HCT116 (cell line): ENCODE measurements at regions not wholly inside any gene's neighbourhood (a gene's known extent, or its start where the extent isn't known, plus 50 kb on each side); places are given as distances from the start of the nearest gene placed in this dataset.

Experiments
- ATAC-seq: fragments of 200-7000 bp; cut with Tn5 transposase; 2 replicates; pipeline ENCODE4 v1.9.1; 2020; ENCODE audit warnings: mild to moderate bottlenecking, moderate library complexity
- BruUV-seq: library from RNA; stranded (reverse); fragments of 400-500 nt; replicated peaks from 2 replicates; lab custom pipeline; 2021; lab: Mats Ljungman, UMichigan
- CTCF ChIA-PET: fragments of 300-600 bp; sonication (Branson Sonifier 250); formaldehyde crosslinking; loops from one replicate; lab custom pipeline; 2021; ENCODE audit warnings: antibody characterized with exemption; lab: Charles Lee
- POLR2A ChIA-PET: fragments of 300-600, 350-600 bp; sonication (Branson Sonifier 250); formaldehyde crosslinking; loops from one replicate; lab custom pipeline; 2021; ENCODE audit warnings: antibody characterized with exemption; lab: Charles Lee
- RAD21 ChIA-PET, 2 experiments: fragments of 300-600 bp; sonication (Branson Sonifier 250); formaldehyde crosslinking; loops; one replicate each; lab custom pipeline; 2023; ENCODE audit warnings: low total read pairs in 2 of 2; ENCODE audit not compliant: uncharacterized antibody in 2 of 2, unreplicated experiment in 2 of 2, low non-redundant PET in 1 of 2; lab: Charles Lee
- DNase-seq: peaks from one replicate; pipeline ENCODE4 v3.0.0-alpha.2; 2010; ENCODE audit warnings: low read depth, low spot score
- H2AFZ ChIP-seq: fragments of 200-600 bp; shearing (Covaris generic), sonication (generic); 2 replicates; pipeline ENCODE4 v1.6.1; 2017; ENCODE audit warnings: low read depth, mixed run types, mixed read lengths, antibody characterized with exemption, low read length; ENCODE audit not compliant: poor library complexity, severe bottlenecking
- H3K27ac ChIP-seq: 2 replicates; pipeline ENCODE4 v1.5.1; 2012; ENCODE audit warnings: low read depth, low read length
- H3K27me3 ChIP-seq: fragments of 200-600 bp; sonication (generic); 2 replicates; pipeline ENCODE4 v1.6.1; 2016; ENCODE audit warnings: mixed run types, low read length, mixed read lengths; ENCODE audit not compliant: insufficient read depth
- H3K36me3 ChIP-seq, 2 experiments: fragments of 200-500 bp in 1 of 2; fragments of 200-600 bp in 1 of 2; sonication (Bioruptor generic) in 1 of 2; sonication (generic) in 1 of 2; 2 replicates each; pipeline versions ENCODE4 v1.5.1 to v1.6.1; 2014 to 2016; ENCODE audit warnings: low read length in 2 of 2, inconsistent platforms in 1 of 2, mixed read lengths in 1 of 2, mixed run types in 1 of 2; ENCODE audit not compliant: insufficient read depth in 2 of 2, control insufficient read depth in 1 of 2
- H3K4me1 ChIP-seq, 2 experiments: fragments of 200-600 bp in 1 of 2; sonication (generic) in 1 of 2; 2 replicates each; pipeline versions ENCODE4 v1.5.1 to v1.6.1; 2012 to 2017; ENCODE audit warnings: low read length in 2 of 2, inconsistent platforms in 1 of 2, mild to moderate bottlenecking in 1 of 2, mixed read lengths in 1 of 2, mixed run types in 1 of 2, moderate library complexity in 1 of 2; ENCODE audit not compliant: insufficient read depth in 2 of 2, control insufficient read depth in 1 of 2
- H3K4me2 ChIP-seq: fragments of 200-600 bp; sonication (generic); 2 replicates; pipeline ENCODE4 v1.6.1; 2017; ENCODE audit warnings: mixed run types, low read length, mixed read lengths
- H3K4me3 ChIP-seq, 2 experiments: fragments of 200-600 bp in 1 of 2; sonication (generic) in 1 of 2; replicated peaks in 1 of 2; 2 replicates each; pipeline ENCODE4 v1.5.1; 2011 to 2016; ENCODE audit warnings: low read length in 2 of 2, control low read depth in 1 of 2, low read depth in 1 of 2, mild to moderate bottlenecking in 1 of 2, mixed read lengths in 1 of 2, mixed run types in 1 of 2
- H3K79me2 ChIP-seq: fragments of 200-600 bp; sonication (generic); 2 replicates; pipeline ENCODE4 v1.6.1; 2017; ENCODE audit warnings: mild to moderate bottlenecking, mixed run types, low read length, moderate library complexity, mixed read lengths; ENCODE audit not compliant: insufficient read depth
- H3K9ac ChIP-seq: fragments of 200-600 bp; sonication (generic); 2 replicates; pipeline ENCODE4 v1.6.1; 2016; ENCODE audit warnings: low read length, mixed read lengths
- H3K9me2 ChIP-seq: fragments of 200-600 bp; sonication (generic), shearing (Covaris generic); 2 replicates; pipeline ENCODE4 v1.6.1; 2017; ENCODE audit warnings: mixed run types, mild to moderate bottlenecking, moderate library complexity; ENCODE audit not compliant: insufficient read depth
- H3K9me3 ChIP-seq, 2 experiments: fragments of 200-500 bp in 1 of 2; fragments of 200-600 bp in 1 of 2; sonication (Bioruptor generic) in 1 of 2; sonication (generic) in 1 of 2; 2 replicates each; pipeline ENCODE4 v1.6.1; 2014 to 2017; ENCODE audit warnings: low read length in 2 of 2, mixed read lengths in 2 of 2, inconsistent platforms in 1 of 2, low read depth in 1 of 2, mild to moderate bottlenecking in 1 of 2, mixed run types in 1 of 2, moderate library complexity in 1 of 2; ENCODE audit not compliant: control insufficient read depth in 1 of 2, insufficient read depth in 1 of 2
- H4K20me1 ChIP-seq: fragments of 200-600 bp; sonication (generic), shearing (Covaris generic); 2 replicates; pipeline ENCODE4 v1.6.1; 2017; ENCODE audit warnings: mixed run types, mild to moderate bottlenecking, moderate library complexity; ENCODE audit not compliant: insufficient read depth
- CBX3 ChIP-seq: IDR thresholded peaks from 2 replicates; pipeline ENCODE4 v1.6.1; 2012; ENCODE audit warnings: low read depth
- EGR1 ChIP-seq: IDR thresholded peaks from 2 replicates; pipeline ENCODE4 v1.6.1; 2012; ENCODE audit warnings: low read depth
- ELF1 ChIP-seq: IDR thresholded peaks from 2 replicates; pipeline ENCODE4 v1.6.1; 2012; ENCODE audit warnings: low read depth, borderline replicate concordance
- EZH2 ChIP-seq: fragments of 200-600 bp; sonication (generic); IDR thresholded peaks from 2 replicates; pipeline ENCODE4 v1.6.1; 2017; ENCODE audit warnings: antibody characterized with exemption, mixed run types
- EZH2phosphoT487 ChIP-seq: fragments of 200-600 bp; IDR thresholded peaks from 2 replicates; pipeline ENCODE4 v1.6.1; 2018; ENCODE audit warnings: antibody characterized with exemption, borderline replicate concordance
- FOSL1 ChIP-seq: IDR thresholded peaks from 2 replicates; pipeline ENCODE4 v1.6.1; 2012; ENCODE audit warnings: low read depth
- JUND ChIP-seq: IDR thresholded peaks from 2 replicates; pipeline ENCODE4 v1.6.1; 2012
- POLR2A ChIP-seq: IDR thresholded peaks from 2 replicates; pipeline ENCODE4 v1.7.0; 2011; ENCODE audit warnings: borderline replicate concordance; ENCODE audit not compliant: insufficient read depth, insufficient read length; ENCODE audit errors: extremely low read depth
- RAD21 ChIP-seq: IDR thresholded peaks from 2 replicates; pipeline ENCODE4 v1.6.1; 2012; ENCODE audit warnings: low read depth, mild to moderate bottlenecking
- SIN3A ChIP-seq: IDR thresholded peaks from 2 replicates; pipeline ENCODE4 v1.6.1; 2012; ENCODE audit warnings: low read depth
- SRF ChIP-seq: IDR thresholded peaks from 2 replicates; pipeline ENCODE4 v1.6.1; 2012; ENCODE audit warnings: low read depth
- YY1 ChIP-seq: IDR thresholded peaks from 2 replicates; pipeline ENCODE4 v1.6.1; 2011; ENCODE audit warnings: low read length, low read depth, moderate library complexity, mild to moderate bottlenecking; ENCODE audit not compliant: insufficient replicate concordance; ENCODE audit errors: extremely low read depth
- ZFX ChIP-seq: fragments of 450-650 bp; IDR thresholded peaks from 2 replicates; pipeline ENCODE4 v1.6.1; 2017
- ZNF274 ChIP-seq: fragments of 200-500 bp; sonication (Bioruptor generic); IDR thresholded peaks from 2 replicates; pipeline ENCODE4 v1.6.1; 2014; ENCODE audit warnings: mild to moderate bottlenecking, low read depth, low read length, inconsistent platforms
- intact Hi-C: fragments of 100-400 bp; cut with micrococcal nuclease; formaldehyde crosslinking; loops from 2 replicates; pipeline ENCODE4 v1.10.0; 2022
- TF ChIP-seq, protein P1 (sequence below): IDR thresholded peaks from 2 replicates; pipeline ENCODE4 v1.6.1; 2012
- TF ChIP-seq, protein P2 (sequence below): IDR thresholded peaks from 2 replicates; pipeline ENCODE4 v1.6.1; 2011; ENCODE audit warnings: mild to moderate bottlenecking, low read length, moderate library complexity; ENCODE audit not compliant: insufficient replicate concordance; ENCODE audit errors: extremely low read depth
- TF ChIP-seq, protein P3 (sequence below), 3 experiments: fragments of 200-600 bp in 1 of 3; sonication (generic) in 1 of 3; IDR thresholded peaks in 2 of 3; conservative IDR thresholded peaks in 1 of 3; 2 replicates each; pipeline ENCODE4 v1.5.1; 2012 to 2017; ENCODE audit warnings: low read depth in 2 of 3, low read length in 2 of 3, antibody characterized with exemption in 1 of 3, borderline replicate concordance in 1 of 3, control low read depth in 1 of 3, mild to moderate bottlenecking in 1 of 3, mixed read lengths in 1 of 3, mixed run types in 1 of 3, moderate library complexity in 1 of 3; ENCODE audit not compliant: insufficient read depth in 1 of 3

DNA sequence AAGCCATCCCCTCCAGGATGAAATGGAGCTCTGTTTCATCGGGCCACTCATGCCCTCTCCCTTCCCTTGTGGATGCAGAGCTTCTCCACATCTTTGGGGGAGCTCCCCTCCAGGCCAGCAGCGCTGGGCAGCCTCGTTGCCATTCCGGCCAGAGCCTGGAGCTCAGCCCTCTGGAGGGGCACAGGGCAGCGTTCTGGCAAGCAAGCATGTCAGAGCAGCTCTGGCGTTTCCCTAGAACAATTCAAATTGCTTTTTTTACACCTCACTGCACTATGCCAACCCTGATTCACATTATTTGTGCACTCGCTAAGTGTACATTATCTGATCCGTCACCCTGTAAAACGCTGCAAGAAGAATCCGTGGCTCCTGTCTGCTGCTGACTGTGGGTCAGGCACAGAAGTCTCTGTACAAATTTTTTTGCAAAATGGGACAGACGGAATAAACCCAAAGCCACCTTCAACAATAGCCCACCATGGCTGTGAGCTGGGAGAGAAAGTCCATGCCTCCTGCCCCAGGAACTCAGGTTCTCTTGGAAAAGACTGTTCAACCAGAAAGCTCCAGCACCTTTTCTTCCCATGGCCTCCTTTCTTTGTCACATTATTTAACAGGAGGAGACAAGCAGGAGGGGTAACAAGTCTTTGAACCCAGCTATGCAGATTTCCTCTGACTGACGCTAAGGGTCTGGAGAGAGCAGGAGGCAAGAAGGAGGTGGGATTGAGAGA is 139.5 kb upstream of the CADM1 start:
- Histone ChIP-seq H2AFZ (no peak overlapping the region), H4K20me1 (no peaks in the 10 kb centered on the region), H3K27ac (no peak overlapping the region), H3K4me2 (no peak overlapping the region), H3K4me3 (no peak overlapping the region), H3K4me1 (no peaks in the 10 kb centered on the region), H3K36me3 (no peaks in the 10 kb centered on the region), H3K27me3 (no peaks in the 10 kb centered on the region), H3K9me2 (no peaks in the 10 kb centered on the region), H3K79me2 (no peaks in the 10 kb centered on the region), H3K9ac (no peak overlapping the region), H3K9me3 (peaks cover 0 to 7% of the 10 kb centered on the region in 2 experiments; a peak in 1 of 4 replicates)
- TF ChIP-seq POLR2A: no peak
- TF ChIP-seq SIN3A: no peak
- TF ChIP-seq, protein P1, sequence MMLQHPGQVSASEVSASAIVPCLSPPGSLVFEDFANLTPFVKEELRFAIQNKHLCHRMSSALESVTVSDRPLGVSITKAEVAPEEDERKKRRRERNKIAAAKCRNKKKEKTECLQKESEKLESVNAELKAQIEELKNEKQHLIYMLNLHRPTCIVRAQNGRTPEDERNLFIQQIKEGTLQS: no peak
- TF ChIP-seq, protein P2, sequence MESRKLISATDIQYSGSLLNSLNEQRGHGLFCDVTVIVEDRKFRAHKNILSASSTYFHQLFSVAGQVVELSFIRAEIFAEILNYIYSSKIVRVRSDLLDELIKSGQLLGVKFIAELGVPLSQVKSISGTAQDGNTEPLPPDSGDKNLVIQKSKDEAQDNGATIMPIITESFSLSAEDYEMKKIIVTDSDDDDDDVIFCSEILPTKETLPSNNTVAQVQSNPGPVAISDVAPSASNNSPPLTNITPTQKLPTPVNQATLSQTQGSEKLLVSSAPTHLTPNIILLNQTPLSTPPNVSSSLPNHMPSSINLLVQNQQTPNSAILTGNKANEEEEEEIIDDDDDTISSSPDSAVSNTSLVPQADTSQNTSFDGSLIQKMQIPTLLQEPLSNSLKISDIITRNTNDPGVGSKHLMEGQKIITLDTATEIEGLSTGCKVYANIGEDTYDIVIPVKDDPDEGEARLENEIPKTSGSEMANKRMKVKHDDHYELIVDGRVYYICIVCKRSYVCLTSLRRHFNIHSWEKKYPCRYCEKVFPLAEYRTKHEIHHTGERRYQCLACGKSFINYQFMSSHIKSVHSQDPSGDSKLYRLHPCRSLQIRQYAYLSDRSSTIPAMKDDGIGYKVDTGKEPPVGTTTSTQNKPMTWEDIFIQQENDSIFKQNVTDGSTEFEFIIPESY: no peak
- no peak for TF ChIP-seq SRF
- TF ChIP-seq ZFX: no peak
- TF ChIP-seq EZH2: no peak
- TF ChIP-seq JUND: no peak
- no peak for TF ChIP-seq EGR1
- no peak for TF ChIP-seq ELF1
- TF ChIP-seq EZH2phosphoT487: no peak
- no peak for TF ChIP-seq YY1
- TF ChIP-seq CBX3: no peak
- TF ChIP-seq RAD21: no peak
- no peak for TF ChIP-seq FOSL1
- no peak for TF ChIP-seq ZNF274
- TF ChIP-seq, protein P3, sequence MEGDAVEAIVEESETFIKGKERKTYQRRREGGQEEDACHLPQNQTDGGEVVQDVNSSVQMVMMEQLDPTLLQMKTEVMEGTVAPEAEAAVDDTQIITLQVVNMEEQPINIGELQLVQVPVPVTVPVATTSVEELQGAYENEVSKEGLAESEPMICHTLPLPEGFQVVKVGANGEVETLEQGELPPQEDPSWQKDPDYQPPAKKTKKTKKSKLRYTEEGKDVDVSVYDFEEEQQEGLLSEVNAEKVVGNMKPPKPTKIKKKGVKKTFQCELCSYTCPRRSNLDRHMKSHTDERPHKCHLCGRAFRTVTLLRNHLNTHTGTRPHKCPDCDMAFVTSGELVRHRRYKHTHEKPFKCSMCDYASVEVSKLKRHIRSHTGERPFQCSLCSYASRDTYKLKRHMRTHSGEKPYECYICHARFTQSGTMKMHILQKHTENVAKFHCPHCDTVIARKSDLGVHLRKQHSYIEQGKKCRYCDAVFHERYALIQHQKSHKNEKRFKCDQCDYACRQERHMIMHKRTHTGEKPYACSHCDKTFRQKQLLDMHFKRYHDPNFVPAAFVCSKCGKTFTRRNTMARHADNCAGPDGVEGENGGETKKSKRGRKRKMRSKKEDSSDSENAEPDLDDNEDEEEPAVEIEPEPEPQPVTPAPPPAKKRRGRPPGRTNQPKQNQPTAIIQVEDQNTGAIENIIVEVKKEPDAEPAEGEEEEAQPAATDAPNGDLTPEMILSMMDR (IDR thresholded peaks at IDR 0.05 in 2 of 3, conservative IDR thresholded peaks at IDR 0.05 in 1 of 3; ENCODE audit: borderline replicate concordance in 1 of 3, insufficient read depth in 1 of 3, low read depth in 2 of 3, low read length in 2 of 3): no peak
- ChIA-PET CTCF (no interaction called here), RAD21 (no interaction called here), POLR2A (no interaction called here)
- DNase-seq (no peak), ATAC-seq (no peak)
- intact Hi-C loops: no loop called here
- BruUV-seq: no TSS peak
